Smooth muscle cell (in vitro differentiated cells): ENCODE measurements at regions not wholly inside any gene's neighbourhood (a gene's known extent, or its start where the extent isn't known, plus 50 kb on each side); places are given as distances from the start of the nearest gene placed in this dataset.

Source experiments
- DNase-seq: peaks from one replicate; lab custom pipeline; 2025; ENCODE audit not compliant: unreplicated experiment; lab: John Stamatoyannopoulos, UW
- H2AFZ ChIP-seq: fragments of 200-600 bp; sonication (generic); 2 replicates; pipeline ENCODE4 v1.6.0; 2016; ENCODE audit warnings: antibody characterized with exemption, low read depth, mild to moderate bottlenecking
- H3F3A ChIP-seq: fragments of 200-600 bp; sonication (generic); 2 replicates; pipeline ENCODE4 v1.6.0; 2017; ENCODE audit warnings: antibody characterized with exemption, low read depth
- H3K27ac ChIP-seq: fragments of 200-600 bp; sonication (generic); 2 replicates; pipeline ENCODE4 v1.5.1; 2016; ENCODE audit warnings: low read depth, mild to moderate bottlenecking
- H3K27me3 ChIP-seq: fragments of 200-600 bp; sonication (generic); 2 replicates; pipeline ENCODE4 v1.6.1; 2016; ENCODE audit warnings: low read depth, mild to moderate bottlenecking
- H3K36me3 ChIP-seq: fragments of 200-600 bp; sonication (generic); 2 replicates; pipeline ENCODE4 v1.5.1; 2016; ENCODE audit warnings: low read depth
- H3K4me1 ChIP-seq: fragments of 200-600 bp; sonication (generic); 2 replicates; pipeline ENCODE4 v1.5.1; 2016; ENCODE audit warnings: low read depth
- H3K4me2 ChIP-seq: fragments of 200-600 bp; sonication (generic); 2 replicates; pipeline ENCODE4 v1.6.0; 2016; ENCODE audit warnings: mild to moderate bottlenecking
- H3K4me3 ChIP-seq: fragments of 200-600 bp; sonication (generic); 2 replicates; pipeline ENCODE4 v1.5.1; 2016; ENCODE audit warnings: mild to moderate bottlenecking
- H3K79me2 ChIP-seq: fragments of 200-600 bp; sonication (generic); 2 replicates; pipeline ENCODE4 v1.6.0; 2016; ENCODE audit warnings: low read depth, mild to moderate bottlenecking
- H3K9ac ChIP-seq: fragments of 200-600 bp; sonication (generic); 2 replicates; pipeline ENCODE4 v1.6.0; 2016; ENCODE audit warnings: low read depth
- H3K9me3 ChIP-seq: fragments of 200-600 bp; sonication (generic); replicated peaks from 2 replicates; pipeline ENCODE4 v1.5.1; 2016; ENCODE audit warnings: low read depth
- H4K20me1 ChIP-seq: fragments of 200-600 bp; sonication (generic); 2 replicates; pipeline ENCODE4 v1.6.0; 2016; ENCODE audit warnings: low read depth
- CTCF ChIP-seq: fragments of 200-600 bp; sonication (generic); IDR thresholded peaks from 2 replicates; pipeline ENCODE4 v1.5.1; 2017; ENCODE audit warnings: borderline replicate concordance, mild to moderate bottlenecking, antibody characterized with exemption; ENCODE audit not compliant: insufficient read depth, poor library complexity, severe bottlenecking
- WGBS: methylation state at CpG from one replicate; pipeline ENCODE4 v1.1.7; 2016; ENCODE audit warnings: low lambda C conversion rate; 5-methylcytosine and 5-hydroxymethylcytosine counted together

GRCh38 chr9:80025131-80025530 lies 453.4 kb downstream of the TLE4 start:
- Histone ChIP-seq H3K4me2 (no peak overlapping the region), H3K9ac (no peak overlapping the region), H3K27ac (no peak overlapping the region), H3K4me3 (no peak overlapping the region), H3K9me3 (no peaks in the 10 kb centered on the region), H3F3A (no peaks in the 10 kb centered on the region), H2AFZ (no peak overlapping the region), H3K27me3 (no peaks in the 10 kb centered on the region), H3K36me3 (no peaks in the 10 kb centered on the region), H4K20me1 (no peaks in the 10 kb centered on the region), H3K4me1 (peaks cover 6% of the 10 kb centered on the region), H3K79me2 (no peaks in the 10 kb centered on the region)
- no peak for TF ChIP-seq CTCF
- 88% methylated on average over 1 of the region's 1 CpG for whole genome bisulfite sequencing
- no peak for DNase-seq

- DNase-seq: no peak
- Histone ChIP-seq H3K9ac (no peak overlapping the region), H3K4me3 (no peak overlapping the region), H2AFZ (no peak overlapping the region), H3K27me3 (no peaks in the 10 kb centered on the region), H4K20me1 (no peaks in the 10 kb centered on the region), H3K4me1 (no peaks in the 10 kb centered on the region), H3K27ac (peak overlapping the region; percentile 78), H3K9me3 (no peaks in the 10 kb centered on the region), H3K36me3 (no peaks in the 10 kb centered on the region), H3K79me2 (no peaks in the 10 kb centered on the region), H3K4me2 (no peak overlapping the region), H3F3A (no peaks in the 10 kb centered on the region)
- no peak for TF ChIP-seq CTCF
These were observed 448.8 kb downstream of the TLE4 start for GRCh38 chr9:80020530-80020929.

GRCh38 chr9:80020056-80020455 lies 448.3 kb downstream of the TLE4 start:
- Histone ChIP-seq H3K4me1 (no peaks in the 10 kb centered on the region), H3K4me3 (no peak overlapping the region), H3K36me3 (no peaks in the 10 kb centered on the region), H2AFZ (no peak overlapping the region), H4K20me1 (no peaks in the 10 kb centered on the region), H3K9me3 (no peaks in the 10 kb centered on the region), H3K27me3 (no peaks in the 10 kb centered on the region), H3K27ac (peak overlapping the region; percentile 78), H3K9ac (no peak overlapping the region), H3K4me2 (no peak overlapping the region), H3K79me2 (no peaks in the 10 kb centered on the region), H3F3A (no peaks in the 10 kb centered on the region)
- 73% methylated on average over 6 of the region's 6 CpGs for WGBS
- DNase-seq: no peak
- no peak for TF ChIP-seq CTCF

- H3K4me3 ChIP-seq: no peak overlapping the region
- DNase-seq: no peak
- WGBS: 94% methylated on average over 1 of the region's 1 CpG
These were observed 442.1 kb downstream of the TLE4 start for GRCh38 chr9:80013891-80014290.

More at GRCh38 chr9:80013891-80014290, 442.1 kb downstream of the TLE4 start:
- H3K4me2 ChIP-seq: no peak overlapping the region
- H3K27ac ChIP-seq: no peak overlapping the region
- H3K9me3 ChIP-seq: no peaks in the 10 kb centered on the region
- no peak overlapping the region for H3K9ac ChIP-seq
- no peak overlapping the region for H2AFZ ChIP-seq
- no peaks in the 10 kb centered on the region for H4K20me1 ChIP-seq
- no peaks in the 10 kb centered on the region for H3K4me1 ChIP-seq
- H3F3A ChIP-seq: no peaks in the 10 kb centered on the region
- no peaks in the 10 kb centered on the region for H3K36me3 ChIP-seq
- H3K27me3 ChIP-seq: no peaks in the 10 kb centered on the region
- no peak for TF ChIP-seq CTCF
- H3K79me2 ChIP-seq: no peaks in the 10 kb centered on the region
